ENCODE measurements at regions not wholly inside any gene's neighbourhood (a gene's known extent, or its start where the extent isn't known, plus 50 kb on each side); places are given as distances from the start of the nearest gene placed in this dataset.

DNA sequence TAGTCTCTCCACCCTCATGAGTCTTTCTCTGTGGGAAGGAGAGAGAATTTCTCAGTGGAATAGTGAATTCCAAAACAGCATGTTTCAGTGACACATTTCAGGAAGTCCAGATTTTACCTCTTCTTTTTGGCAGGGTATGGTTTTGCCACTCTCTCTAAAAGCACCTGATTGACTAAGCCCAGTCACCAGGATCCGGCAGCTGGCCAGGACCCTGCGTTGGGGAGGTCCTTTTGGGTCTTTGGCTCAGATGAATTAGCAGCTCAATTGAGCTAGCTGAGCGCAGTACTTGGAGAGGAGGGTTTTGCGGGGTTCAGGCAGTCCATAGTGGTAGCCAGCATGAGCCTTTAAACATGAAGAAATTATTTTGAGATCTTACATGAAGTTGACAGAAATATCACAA, 548.2 kb downstream of the PDCD6IP start:
- no peaks in the 10 kb centered on the region for H3K9me3 ChIP-seq (ENCODE audit: insufficient read depth, low read length)

GRCh38 chr3:34351882-34352777, 553.7 kb downstream of the PDCD6IP start:
- Histone ChIP-seq H3K4me3 (ENCODE audit: low read length) (no peak overlapping the region), H4K20me1 (ENCODE audit: insufficient read depth, low read length) (no peaks in the 10 kb centered on the region), H2AFZ (ENCODE audit: low read depth, low read length) (no peak overlapping the region), H3K36me3 (replicated peaks; ENCODE audit: low read depth, low read length) (no peaks in the 10 kb centered on the region), H3K9me3 (ENCODE audit: insufficient read depth, low read length) (no peaks in the 10 kb centered on the region), H3K27me3 (ENCODE audit: low read depth, low read length) (no peaks in the 10 kb centered on the region), H3K4me2 (ENCODE audit: low read length) (no peak overlapping the region), H3K79me2 (ENCODE audit: low read length) (no peaks in the 10 kb centered on the region), H3K27ac (ENCODE audit: low read length) (no peak overlapping the region), H3K4me1 (ENCODE audit: low read length) (peaks cover 4% of the 10 kb centered on the region), H3K9ac (ENCODE audit: low read length) (no peak overlapping the region)
- TF ChIP-seq EZH2phosphoT487 (IDR thresholded peaks at IDR 0.05; ENCODE audit: low read depth): no peak
- TF ChIP-seq CTCF (IDR thresholded peaks at IDR 0.05; ENCODE audit: low read depth, low read length): no peak

More for the DNA sequence above, 548.2 kb downstream of the PDCD6IP start:
- Histone ChIP-seq H3K4me2 (ENCODE audit: low read length) (no peak overlapping the region), H4K20me1 (ENCODE audit: insufficient read depth, low read length) (no peaks in the 10 kb centered on the region), H3K36me3 (replicated peaks; ENCODE audit: low read depth, low read length) (no peaks in the 10 kb centered on the region), H3K27ac (ENCODE audit: low read length) (no peak overlapping the region), H3K27me3 (ENCODE audit: low read depth, low read length) (no peaks in the 10 kb centered on the region), H3K4me3 (ENCODE audit: low read length) (no peak overlapping the region), H2AFZ (ENCODE audit: low read depth, low read length) (no peak overlapping the region), H3K4me1 (ENCODE audit: low read length) (no peaks in the 10 kb centered on the region), H3K9ac (ENCODE audit: low read length) (no peak overlapping the region), H3K79me2 (ENCODE audit: low read length) (no peaks in the 10 kb centered on the region)
- TF ChIP-seq CTCF (IDR thresholded peaks at IDR 0.05; ENCODE audit: low read depth, low read length) (no peak), EZH2phosphoT487 (IDR thresholded peaks at IDR 0.05; ENCODE audit: low read depth) (no peak)

DNA sequence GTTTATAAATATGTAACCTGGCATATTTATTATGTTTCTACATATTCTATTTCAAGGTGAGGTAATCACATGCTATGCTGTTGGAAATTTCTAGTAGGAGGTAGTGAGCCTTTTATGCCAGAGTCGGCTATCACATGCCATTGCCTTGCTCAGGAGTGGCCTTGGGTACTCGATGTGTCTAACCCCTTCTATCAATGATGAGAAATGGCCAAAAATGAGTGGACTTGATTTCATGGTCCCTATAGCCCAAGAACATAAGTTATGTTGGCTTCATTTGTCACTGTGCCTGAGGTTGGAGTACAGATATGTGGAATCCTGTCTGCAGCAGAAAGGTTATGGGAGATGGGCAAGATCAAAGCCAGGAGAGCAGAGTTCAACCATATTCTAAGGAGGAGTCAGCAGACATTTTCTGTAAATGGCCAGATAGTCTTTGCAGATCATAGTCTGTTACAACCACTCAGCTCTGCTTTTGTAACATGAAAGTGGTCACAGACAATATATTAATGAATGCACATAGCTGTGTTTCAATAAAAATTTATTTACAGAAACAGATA, 554.4 kb downstream of the PDCD6IP start:
- Histone ChIP-seq H3K4me3 (ENCODE audit: low read length) (no peak overlapping the region), H4K20me1 (ENCODE audit: insufficient read depth, low read length) (no peaks in the 10 kb centered on the region), H3K9me3 (ENCODE audit: insufficient read depth, low read length) (no peaks in the 10 kb centered on the region), H3K4me2 (ENCODE audit: low read length) (no peak overlapping the region), H3K36me3 (replicated peaks; ENCODE audit: low read depth, low read length) (no peaks in the 10 kb centered on the region), H3K9ac (ENCODE audit: low read length) (no peak overlapping the region), H3K27ac (ENCODE audit: low read length) (no peak overlapping the region), H2AFZ (ENCODE audit: low read depth, low read length) (no peak overlapping the region), H3K79me2 (ENCODE audit: low read length) (no peaks in the 10 kb centered on the region), H3K27me3 (ENCODE audit: low read depth, low read length) (no peaks in the 10 kb centered on the region), H3K4me1 (ENCODE audit: low read length) (peaks cover 12% of the 10 kb centered on the region)
- TF ChIP-seq EZH2phosphoT487 (IDR thresholded peaks at IDR 0.05; ENCODE audit: low read depth) (no peak), CTCF (IDR thresholded peaks at IDR 0.05; ENCODE audit: low read depth, low read length) (no peak)

GRCh38 chr3:34357461-34357860, 559.0 kb downstream of the PDCD6IP start:
- Histone ChIP-seq H3K9me3 (ENCODE audit: insufficient read depth, low read length) (no peaks in the 10 kb centered on the region), H3K9ac (ENCODE audit: low read length) (no peak overlapping the region), H3K4me3 (ENCODE audit: low read length) (no peak overlapping the region), H2AFZ (ENCODE audit: low read depth, low read length) (no peak overlapping the region), H4K20me1 (ENCODE audit: insufficient read depth, low read length) (no peaks in the 10 kb centered on the region), H3K36me3 (replicated peaks; ENCODE audit: low read depth, low read length) (no peaks in the 10 kb centered on the region), H3K79me2 (ENCODE audit: low read length) (no peaks in the 10 kb centered on the region), H3K27me3 (ENCODE audit: low read depth, low read length) (no peaks in the 10 kb centered on the region), H3K4me2 (ENCODE audit: low read length) (peak overlapping the region; percentile 23), H3K27ac (ENCODE audit: low read length) (no peak overlapping the region), H3K4me1 (ENCODE audit: low read length) (peaks cover 51% of the 10 kb centered on the region)
- TF ChIP-seq EZH2phosphoT487 (IDR thresholded peaks at IDR 0.05; ENCODE audit: low read depth) (no peak), CTCF (IDR thresholded peaks at IDR 0.05; ENCODE audit: low read depth, low read length) (no peak)
